Activated naive CD4-positive, alpha-beta T cell treated with anti-CD3 and anti-CD28 coated beads for 36 hours (primary cell): ENCODE measurements at regions not wholly inside any gene's neighbourhood (a gene's known extent, or its start where the extent isn't known, plus 50 kb on each side); places are given as distances from the start of the nearest gene placed in this dataset.

ENCODE experiments used
- CTCF ChIA-PET: fragments of 350-600 bp; sonication (Branson Sonifier 250); formaldehyde crosslinking; loops from one replicate; lab custom pipeline; 2021; ENCODE audit warnings: antibody characterized with exemption; lab: Charles Lee
- DNase-seq: peaks from one replicate; pipeline ENCODE4 v3.0.0-alpha.2; 2020
- H3K27ac Mint-ChIP-seq: one replicate; pipeline ENCODE4 v1.8.0; 2021; ENCODE audit warnings: mild to moderate bottlenecking, mixed read lengths
- H3K27me3 Mint-ChIP-seq: one replicate; pipeline ENCODE4 v1.8.0; 2021; ENCODE audit warnings: low read depth, mixed read lengths
- H3K36me3 Mint-ChIP-seq: one replicate; pipeline ENCODE4 v1.8.0; 2021; ENCODE audit warnings: low read depth, mixed read lengths
- H3K4me1 Mint-ChIP-seq: one replicate; pipeline ENCODE4 v1.8.0; 2021; ENCODE audit warnings: low read depth, mixed read lengths
- H3K4me3 Mint-ChIP-seq: one replicate; pipeline ENCODE4 v1.8.0; 2021; ENCODE audit warnings: mild to moderate bottlenecking, moderate library complexity, mixed read lengths
- H3K9me3 Mint-ChIP-seq: one replicate; pipeline ENCODE4 v1.8.0; 2021; ENCODE audit warnings: mixed read lengths
- intact Hi-C: fragments of 100-400 bp; cut with micrococcal nuclease; formaldehyde crosslinking; loops from one replicate; pipeline ENCODE4 v1.15.1; 2023

- intact Hi-C loops = no loop called here
Measured at GRCh38 chr4:11602606-11603340, 174.1 kb upstream of the HS3ST1 start.

GRCh38 chr4:11599064-11599463 lies 170.4 kb upstream of the HS3ST1 start:
- no peak for DNase-seq
- no peaks in the 10 kb centered on the region for H3K27me3 Mint-ChIP-seq
- CTCF ChIA-PET = no interaction called here
- intact Hi-C loops = no loop called here
- peaks cover 2% of the 10 kb centered on the region for H3K4me1 Mint-ChIP-seq
- no peaks in the 10 kb centered on the region for H3K9me3 Mint-ChIP-seq
- no peak overlapping the region for H3K4me3 Mint-ChIP-seq
- no peak overlapping the region for H3K27ac Mint-ChIP-seq
- no peaks in the 10 kb centered on the region for H3K36me3 Mint-ChIP-seq

More at GRCh38 chr4:11602606-11603340, 174.1 kb upstream of the HS3ST1 start:
- no peaks in the 10 kb centered on the region for H3K9me3 Mint-ChIP-seq
- H3K4me1 Mint-ChIP-seq = peaks cover 2% of the 10 kb centered on the region
- H3K4me3 Mint-ChIP-seq = no peak overlapping the region
- no peak for DNase-seq
- H3K27me3 Mint-ChIP-seq = no peaks in the 10 kb centered on the region
- no peaks in the 10 kb centered on the region for H3K36me3 Mint-ChIP-seq
- CTCF ChIA-PET = no interaction called here
- no peak overlapping the region for H3K27ac Mint-ChIP-seq

GRCh38 chr4:11598591-11598990 lies 169.9 kb upstream of the HS3ST1 start:
- Mint-ChIP-seq H3K9me3 (no peaks in the 10 kb centered on the region), H3K36me3 (no peaks in the 10 kb centered on the region), H3K27me3 (no peaks in the 10 kb centered on the region), H3K4me1 (peaks cover 2% of the 10 kb centered on the region), H3K4me3 (no peak overlapping the region), H3K27ac (no peak overlapping the region)
- DNase-seq = no peak
- CTCF ChIA-PET = interaction anchor here (0.6 kb wide), 1 partner anchor 169 kb away, joined by 3 read pairs; no protein-coding TSS in a partner anchor
- intact Hi-C loops = no loop called here

- no peaks in the 10 kb centered on the region for H3K27me3 Mint-ChIP-seq
- no peak overlapping the region for H3K27ac Mint-ChIP-seq
- CTCF ChIA-PET = no interaction called here
- H3K4me1 Mint-ChIP-seq = peaks cover 2% of the 10 kb centered on the region
- H3K9me3 Mint-ChIP-seq = no peaks in the 10 kb centered on the region
- H3K36me3 Mint-ChIP-seq = no peaks in the 10 kb centered on the region
- H3K4me3 Mint-ChIP-seq = no peak overlapping the region
- DNase-seq = no peak
- intact Hi-C loops = no loop called here
Measured at GRCh38 chr4:11597506-11597905, 168.8 kb upstream of the HS3ST1 start.

- Mint-ChIP-seq H3K27ac (no peak overlapping the region), H3K27me3 (no peaks in the 10 kb centered on the region), H3K36me3 (no peaks in the 10 kb centered on the region), H3K4me1 (peaks cover 2% of the 10 kb centered on the region), H3K9me3 (no peaks in the 10 kb centered on the region), H3K4me3 (no peak overlapping the region)
- CTCF ChIA-PET = no interaction called here
- no peak for DNase-seq
- intact Hi-C loops = no loop called here
Measured at GRCh38 chr4:11596989-11597388, 168.3 kb upstream of the HS3ST1 start.

GRCh38 chr4:11593576-11594116 lies 165.0 kb upstream of the HS3ST1 start:
- intact Hi-C loops = no loop called here
- no peaks in the 10 kb centered on the region for H3K36me3 Mint-ChIP-seq
- no peak overlapping the region for H3K27ac Mint-ChIP-seq
- CTCF ChIA-PET = interaction anchor here (0.6 kb wide), 1 partner anchor 112 kb away, joined by 3 read pairs; no protein-coding TSS in a partner anchor
- H3K9me3 Mint-ChIP-seq = no peaks in the 10 kb centered on the region
- DNase-seq = no peak
- H3K4me3 Mint-ChIP-seq = no peak overlapping the region
- no peaks in the 10 kb centered on the region for H3K27me3 Mint-ChIP-seq
- no peaks in the 10 kb centered on the region for H3K4me1 Mint-ChIP-seq

GRCh38 chr4:11592276-11592675 lies 163.6 kb upstream of the HS3ST1 start:
- Mint-ChIP-seq H3K9me3 (no peaks in the 10 kb centered on the region), H3K27ac (no peak overlapping the region), H3K4me1 (no peaks in the 10 kb centered on the region), H3K4me3 (no peak overlapping the region), H3K27me3 (no peaks in the 10 kb centered on the region), H3K36me3 (no peaks in the 10 kb centered on the region)
- CTCF ChIA-PET = no interaction called here
- no peak for DNase-seq
- intact Hi-C loops = no loop called here

GRCh38 chr4:11590132-11590531 lies 161.4 kb upstream of the HS3ST1 start:
- Mint-ChIP-seq H3K27me3 (no peaks in the 10 kb centered on the region), H3K4me3 (no peak overlapping the region), H3K9me3 (no peaks in the 10 kb centered on the region), H3K36me3 (no peaks in the 10 kb centered on the region), H3K4me1 (no peaks in the 10 kb centered on the region), H3K27ac (no peak overlapping the region)
- intact Hi-C loops = no loop called here
- CTCF ChIA-PET = no interaction called here
- no peak for DNase-seq

GRCh38 chr4:11589676-11590075 lies 161.0 kb upstream of the HS3ST1 start:
- Mint-ChIP-seq H3K4me3 (no peak overlapping the region), H3K27me3 (no peaks in the 10 kb centered on the region), H3K9me3 (no peaks in the 10 kb centered on the region), H3K27ac (no peak overlapping the region), H3K4me1 (no peaks in the 10 kb centered on the region), H3K36me3 (no peaks in the 10 kb centered on the region)
- no peak for DNase-seq
- CTCF ChIA-PET = no interaction called here
- intact Hi-C loops = no loop called here

- peaks cover 4% of the 10 kb centered on the region for H3K27me3 Mint-ChIP-seq
- no peaks in the 10 kb centered on the region for H3K9me3 Mint-ChIP-seq
- no peak overlapping the region for H3K27ac Mint-ChIP-seq
- no peak for DNase-seq
- intact Hi-C loops = no loop called here
- no peaks in the 10 kb centered on the region for H3K36me3 Mint-ChIP-seq
- no peaks in the 10 kb centered on the region for H3K4me1 Mint-ChIP-seq
- H3K4me3 Mint-ChIP-seq = no peak overlapping the region
- CTCF ChIA-PET = interaction anchor here (0.9 kb wide), 1 partner anchor 132 kb away, joined by 4 read pairs; no protein-coding TSS in a partner anchor
Measured at GRCh38 chr4:11587797-11588196, 159.1 kb upstream of the HS3ST1 start.

GRCh38 chr4:11585506-11585905 lies 156.8 kb upstream of the HS3ST1 start:
- peaks cover 3% of the 10 kb centered on the region for H3K36me3 Mint-ChIP-seq
- CTCF ChIA-PET = no interaction called here
- no peak overlapping the region for H3K27ac Mint-ChIP-seq
- H3K9me3 Mint-ChIP-seq = peaks cover 12% of the 10 kb centered on the region
- no peak for DNase-seq
- intact Hi-C loops = no loop called here
- H3K4me3 Mint-ChIP-seq = no peak overlapping the region
- H3K27me3 Mint-ChIP-seq = peaks cover 7% of the 10 kb centered on the region
- H3K4me1 Mint-ChIP-seq = no peaks in the 10 kb centered on the region

GRCh38 chr4:11568511-11568910 lies 139.8 kb upstream of the HS3ST1 start:
- intact Hi-C loops = no loop called here
- Mint-ChIP-seq H3K36me3 (no peaks in the 10 kb centered on the region), H3K27ac (no peak overlapping the region), H3K27me3 (no peaks in the 10 kb centered on the region), H3K4me3 (no peak overlapping the region), H3K9me3 (peaks cover 2% of the 10 kb centered on the region), H3K4me1 (peaks cover 7% of the 10 kb centered on the region)
- no peak for DNase-seq
- CTCF ChIA-PET = no interaction called here

- H3K4me3 Mint-ChIP-seq = no peak overlapping the region
- no peaks in the 10 kb centered on the region for H3K36me3 Mint-ChIP-seq
- peaks cover 7% of the 10 kb centered on the region for H3K4me1 Mint-ChIP-seq
- DNase-seq = no peak
- no peak overlapping the region for H3K27ac Mint-ChIP-seq
- H3K9me3 Mint-ChIP-seq = peaks cover 2% of the 10 kb centered on the region
- intact Hi-C loops = no loop called here
- peaks cover 3% of the 10 kb centered on the region for H3K27me3 Mint-ChIP-seq
- CTCF ChIA-PET = no interaction called here
Measured at GRCh38 chr4:11566444-11567022, 137.8 kb upstream of the HS3ST1 start.
